RWPE2 (cell line): ENCODE measurements at regions not wholly inside any gene's neighbourhood (a gene's known extent, or its start where the extent isn't known, plus 50 kb on each side); places are given as distances from the start of the nearest gene placed in this dataset.

Source experiments
- ATAC-seq: fragments of 200-7000 bp; cut with Tn5 transposase; 3 replicates; pipeline ENCODE4 v1.9.1; 2021; ENCODE audit warnings: low read depth
- DNase-seq: peaks from one replicate; pipeline ENCODE4 v3.0.0-alpha.2; 2020; ENCODE audit warnings: low spot score
- H3K27ac ChIP-seq: fragments of 450-650 bp; 2 replicates; pipeline ENCODE4 v1.5.1; 2017; ENCODE audit warnings: mild to moderate bottlenecking; ENCODE audit not compliant: poor library complexity, severe bottlenecking
- H3K27me3 ChIP-seq: fragments of 250-450 bp; sonication (Bioruptor Pico); 2 replicates; pipeline ENCODE4 v1.5.1; 2021; ENCODE audit warnings: mild to moderate bottlenecking, moderate library complexity; ENCODE audit not compliant: insufficient read depth, poor library complexity, severe bottlenecking
- H3K36me3 ChIP-seq: fragments of 250-450 bp; sonication (Bioruptor Pico); 2 replicates; pipeline ENCODE4 v1.5.1; 2020; ENCODE audit warnings: low read depth, mild to moderate bottlenecking, moderate library complexity
- H3K4me1 ChIP-seq: fragments of 250-450 bp; sonication (Bioruptor Pico); 2 replicates; pipeline ENCODE4 v1.5.1; 2021; ENCODE audit warnings: mild to moderate bottlenecking, moderate library complexity; ENCODE audit not compliant: insufficient read depth, poor library complexity, severe bottlenecking
- H3K4me3 ChIP-seq: fragments of 250-450 bp; sonication (Bioruptor Pico); 2 replicates; pipeline ENCODE4 v1.5.1; 2021; ENCODE audit warnings: mild to moderate bottlenecking, moderate library complexity; ENCODE audit not compliant: severe bottlenecking
- H3K9me3 ChIP-seq: fragments of 250-450 bp; sonication (Bioruptor Pico); 2 replicates; pipeline ENCODE4 v1.5.1; 2021; ENCODE audit warnings: mild to moderate bottlenecking, moderate library complexity; ENCODE audit not compliant: severe bottlenecking
- CTCF ChIP-seq: fragments of 450-650 bp; IDR thresholded peaks from one replicate; pipeline ENCODE4 v1.5.1; 2017; ENCODE audit warnings: mild to moderate bottlenecking, moderate library complexity; ENCODE audit not compliant: poor library complexity, severe bottlenecking

GRCh38 chr18:25896178-25896780 lies 194.1 kb downstream of the SS18 start:
- peak; percentile 48; the same call in 1 of the 3 replicates for ATAC-seq
- Histone ChIP-seq H3K4me1 (no peaks in the 10 kb centered on the region), H3K4me3 (no peak overlapping the region), H3K27ac (no peak overlapping the region), H3K27me3 (peaks cover 6% of the 10 kb centered on the region), H3K36me3 (no peaks in the 10 kb centered on the region), H3K9me3 (no peaks in the 10 kb centered on the region)
- DNase-seq: no peak
- TF ChIP-seq CTCF: peak; percentile 93

DNA sequence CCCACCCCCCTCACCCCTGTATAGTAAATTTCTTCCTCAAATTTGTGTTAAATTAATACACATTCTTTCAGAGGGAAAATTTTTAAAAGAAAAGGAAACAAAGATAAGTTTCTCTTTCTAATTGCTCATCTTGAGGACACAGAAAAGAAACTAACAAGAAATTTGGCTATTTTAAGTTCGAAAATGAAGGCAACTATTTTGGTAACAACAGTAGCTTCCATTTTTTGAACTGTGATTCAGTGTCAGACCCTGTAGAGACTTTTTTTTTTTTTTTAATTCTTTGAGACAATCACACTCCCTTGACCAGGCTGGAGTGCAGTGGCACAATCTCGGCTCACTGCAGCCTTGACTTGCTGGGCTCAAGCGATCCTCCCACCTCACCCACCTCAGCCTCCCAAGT lies 194.9 kb downstream of the SS18 start:
- Histone ChIP-seq H3K27me3 (peaks cover 6% of the 10 kb centered on the region), H3K4me1 (no peaks in the 10 kb centered on the region), H3K4me3 (no peak overlapping the region), H3K36me3 (no peaks in the 10 kb centered on the region), H3K9me3 (no peaks in the 10 kb centered on the region), H3K27ac (no peak overlapping the region)
- no peak for TF ChIP-seq CTCF
- DNase-seq (no peak), ATAC-seq (no peak)

DNA sequence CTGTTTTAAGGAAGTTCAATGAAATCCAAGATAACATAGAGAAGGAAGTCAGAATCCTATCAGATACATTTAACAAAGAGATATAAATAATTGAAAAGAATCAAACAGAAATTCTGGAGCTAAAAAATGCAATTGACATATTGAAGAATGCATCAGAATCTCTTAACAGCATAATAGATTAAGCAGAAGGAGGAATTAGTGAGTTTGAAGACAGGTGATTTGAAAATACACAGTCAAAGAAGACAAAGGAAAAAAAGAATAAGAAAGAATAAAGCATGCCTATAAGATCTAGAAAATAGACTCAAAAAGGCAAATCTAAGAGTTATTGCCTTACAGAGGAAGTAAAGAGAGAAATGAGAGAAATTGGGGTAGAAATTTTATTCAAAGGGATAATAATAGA lies 204.1 kb downstream of the SS18 start:
- no peak for TF ChIP-seq CTCF
- H3K4me1 ChIP-seq: no peaks in the 10 kb centered on the region
- H3K9me3 ChIP-seq: no peaks in the 10 kb centered on the region
- no peak for ATAC-seq
- no peaks in the 10 kb centered on the region for H3K36me3 ChIP-seq
- no peak for DNase-seq
- no peak overlapping the region for H3K27ac ChIP-seq
- no peak overlapping the region for H3K4me3 ChIP-seq
- no peaks in the 10 kb centered on the region for H3K27me3 ChIP-seq

GRCh38 chr18:25883091-25883490 lies 207.3 kb downstream of the SS18 start:
- no peak for TF ChIP-seq CTCF
- Histone ChIP-seq H3K27ac (no peak overlapping the region), H3K36me3 (no peaks in the 10 kb centered on the region), H3K4me1 (no peaks in the 10 kb centered on the region), H3K9me3 (no peaks in the 10 kb centered on the region), H3K4me3 (no peak overlapping the region), H3K27me3 (peaks cover 13% of the 10 kb centered on the region)
- DNase-seq (no peak), ATAC-seq (no peak)

GRCh38 chr18:25881149-25881548 lies 209.3 kb downstream of the SS18 start:
- Histone ChIP-seq H3K36me3 (no peaks in the 10 kb centered on the region), H3K9me3 (no peaks in the 10 kb centered on the region), H3K27me3 (peaks cover 19% of the 10 kb centered on the region), H3K4me1 (no peaks in the 10 kb centered on the region), H3K27ac (no peak overlapping the region), H3K4me3 (no peak overlapping the region)
- TF ChIP-seq CTCF: no peak
- no peak for ATAC-seq
- DNase-seq: no peak
